Retina (tissue), 1 donor: ENCODE measurements at regions not wholly inside any gene's neighbourhood (a gene's known extent, or its start where the extent isn't known, plus 50 kb on each side); places are given as distances from the start of the nearest gene placed in this dataset.
"Not testable (repeated sequence)": the region's sequence is repeated elsewhere in the genome, so short reads cannot be mapped to it uniquely, and the experiment has no call there.

Source experiments
- DNase-seq: peaks from one replicate; pipeline ENCODE4 v3.0.0-alpha.2; 2016

- DNase-seq, result no peak
These were observed 279.5 kb downstream of the RND3 start for GRCh38 chr2:150207979-150208378.

DNA sequence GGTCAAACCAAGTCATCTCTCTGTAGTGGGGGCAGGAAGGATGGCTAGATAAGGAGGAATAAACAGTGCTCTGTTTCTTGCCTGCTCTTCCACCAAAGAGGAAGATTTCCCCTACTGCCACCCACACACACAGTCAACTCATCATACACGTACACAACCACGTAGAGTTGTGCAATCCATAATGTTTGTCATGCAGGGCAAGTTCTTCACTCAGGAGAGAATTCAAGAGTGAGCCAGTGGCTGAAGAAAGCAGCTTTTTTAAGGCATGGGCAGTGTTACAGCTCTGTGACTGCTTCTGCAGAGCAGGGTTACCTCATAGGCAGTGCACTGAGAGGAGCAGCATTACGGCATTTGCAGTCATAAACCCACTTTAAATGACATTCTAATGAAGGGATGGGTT, 283.0 kb downstream of the RND3 start:
- DNase-seq, result no peak

GRCh38 chr2:150194816-150195215, 292.7 kb downstream of the RND3 start:
- DNase-seq, result not testable (repeated sequence)

GRCh38 chr2:150192701-150193100, 294.8 kb downstream of the RND3 start:
- no peak for DNase-seq

DNA sequence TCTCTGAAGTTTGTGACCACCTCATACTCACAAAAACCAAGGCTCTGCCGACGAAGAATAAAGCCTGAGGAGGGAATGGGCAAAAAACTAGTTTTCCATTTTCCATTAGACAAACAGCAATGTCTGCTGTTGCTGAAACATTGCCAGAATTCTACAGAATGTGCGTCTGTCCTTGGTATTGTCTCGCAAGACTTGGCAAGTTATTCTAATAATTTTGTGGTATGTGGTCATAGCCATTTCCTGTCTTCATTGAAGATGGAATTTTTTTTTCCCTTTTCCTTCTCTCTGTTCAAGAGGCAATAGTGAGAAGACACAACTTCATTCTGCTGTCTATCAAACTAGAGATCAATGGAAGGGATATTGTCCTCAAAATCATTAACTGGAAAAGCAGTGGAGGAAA, 296.1 kb downstream of the RND3 start:
- no peak for DNase-seq

GRCh38 chr2:150190546-150190945, 296.9 kb downstream of the RND3 start:
- DNase-seq, result no peak

DNA sequence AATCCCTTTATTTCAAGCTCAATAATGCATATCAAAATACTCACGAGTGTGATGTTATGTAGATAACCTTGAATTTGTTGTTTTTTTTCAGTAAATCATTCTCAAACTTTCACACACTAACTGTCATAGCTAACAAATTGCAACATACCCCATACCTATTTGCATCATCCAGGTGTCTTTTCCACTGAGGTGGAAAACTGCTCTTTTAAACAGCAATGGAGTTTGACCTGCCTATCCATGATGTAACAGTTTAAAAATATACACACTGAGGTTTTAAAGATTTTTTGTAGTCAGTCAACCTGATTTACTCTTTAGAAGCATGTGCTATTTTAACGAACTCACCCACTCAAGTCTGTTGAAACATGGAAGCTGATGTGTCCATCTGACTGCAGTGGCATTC, 298.7 kb downstream of the RND3 start:
- DNase-seq, result no peak

DNA sequence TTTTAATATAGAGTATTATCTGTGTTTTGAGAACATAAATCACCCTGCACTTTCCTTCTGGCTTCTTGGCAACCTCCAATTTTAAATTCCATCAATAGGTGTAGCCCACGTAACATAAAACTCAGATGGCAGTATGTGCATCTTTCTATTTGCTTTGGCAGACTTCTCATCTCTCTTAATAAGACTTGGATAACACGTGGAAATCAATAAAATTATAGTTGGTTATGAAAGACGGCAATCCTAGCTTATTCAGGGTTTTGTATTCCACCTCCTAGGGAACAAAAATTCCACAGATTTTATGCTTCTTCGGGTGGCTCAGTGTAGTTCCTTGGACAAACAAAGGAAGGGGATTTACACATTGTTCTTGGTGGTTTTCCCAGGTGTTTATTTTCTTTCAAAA, 299.3 kb downstream of the RND3 start:
- no peak for DNase-seq

- DNase-seq, result no peak
These were observed 304.8 kb downstream of the RND3 start for GRCh38 chr2:150182566-150183235.

- no peak for DNase-seq
These were observed 308.9 kb downstream of the RND3 start for GRCh38 chr2:150178591-150178990.

GRCh38 chr2:150174971-150175421, 312.5 kb downstream of the RND3 start:
- DNase-seq, result no peak

GRCh38 chr2:150174056-150174805, 313.2 kb downstream of the RND3 start:
- no peak for DNase-seq

- no peak for DNase-seq
These were observed 316.4 kb downstream of the RND3 start for GRCh38 chr2:150171065-150171548.

DNA sequence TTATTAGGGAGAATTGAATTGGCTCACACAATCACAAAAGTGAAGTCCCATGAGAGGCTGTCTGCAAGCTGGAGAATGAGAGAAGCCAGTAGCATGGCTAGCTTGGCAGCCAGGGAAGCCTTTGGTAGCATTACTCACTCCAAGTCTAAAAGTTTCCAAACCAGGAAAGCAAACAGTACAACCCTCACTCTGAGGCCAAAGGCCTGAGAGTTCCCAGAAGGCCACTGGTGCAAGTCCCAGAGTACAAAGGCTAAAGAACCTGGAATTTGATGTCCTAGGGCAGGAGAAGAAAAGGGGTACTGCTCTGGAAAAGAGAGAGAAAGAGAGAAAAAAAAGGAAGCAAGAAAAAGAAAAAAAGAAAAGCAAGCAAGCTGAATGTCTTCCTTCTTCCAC, 318.2 kb downstream of the RND3 start:
- no peak for DNase-seq

GRCh38 chr2:150168595-150169236, 318.8 kb downstream of the RND3 start:
- no peak for DNase-seq

DNA sequence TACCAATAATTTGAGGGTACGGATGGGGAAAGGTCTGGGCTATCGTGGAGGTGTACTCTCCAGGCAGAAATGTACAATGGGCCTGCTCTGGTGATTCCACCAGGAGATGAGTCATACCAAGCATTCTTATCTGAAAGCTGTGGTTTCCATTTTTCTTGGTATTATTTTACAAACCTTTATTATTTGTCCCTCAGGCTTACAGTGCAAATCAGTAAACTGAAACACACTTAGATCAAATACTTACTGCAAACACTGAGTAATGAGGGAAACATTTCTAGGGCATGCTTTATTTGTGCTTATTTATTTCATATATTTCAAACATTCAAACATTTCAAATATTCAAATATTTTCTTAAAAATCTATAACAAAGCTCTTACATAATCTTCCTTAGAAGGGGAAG, 319.8 kb downstream of the RND3 start:
- no peak for DNase-seq

DNA sequence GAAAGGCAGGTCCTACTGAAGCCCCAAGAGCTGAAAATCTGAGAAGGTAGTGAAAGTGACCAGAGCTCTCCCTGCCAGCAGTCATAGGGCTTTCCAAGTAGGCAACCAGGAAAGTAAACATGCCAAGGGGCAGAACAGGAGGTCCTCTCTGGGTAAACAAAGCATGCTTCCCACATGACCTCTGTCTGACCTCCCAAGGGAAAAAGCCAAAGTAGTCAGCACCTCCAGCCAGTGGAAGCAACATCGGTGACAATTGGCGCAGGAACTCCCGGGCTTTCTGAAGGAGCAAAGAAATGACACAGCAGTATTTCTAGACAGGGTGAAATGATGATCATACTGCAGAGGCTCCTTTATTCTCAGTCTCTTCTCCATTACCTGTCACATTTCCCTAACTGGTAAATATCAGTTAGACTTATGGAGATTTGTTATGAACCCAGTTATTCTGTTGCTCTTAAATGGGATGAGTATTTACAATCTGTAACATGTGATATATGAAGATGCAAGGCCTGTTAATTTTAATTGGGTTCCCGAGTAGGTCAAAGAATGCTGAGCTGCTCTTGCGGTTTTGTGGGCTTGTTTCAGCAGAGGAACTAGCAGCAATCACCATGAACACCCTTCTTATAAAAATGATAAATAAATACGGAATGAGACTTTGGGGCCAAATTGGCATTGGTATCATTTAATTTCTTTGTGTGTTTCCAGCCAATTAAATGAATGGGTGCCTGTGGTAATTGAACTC, 321.0 kb downstream of the RND3 start:
- no peak for DNase-seq

DNA sequence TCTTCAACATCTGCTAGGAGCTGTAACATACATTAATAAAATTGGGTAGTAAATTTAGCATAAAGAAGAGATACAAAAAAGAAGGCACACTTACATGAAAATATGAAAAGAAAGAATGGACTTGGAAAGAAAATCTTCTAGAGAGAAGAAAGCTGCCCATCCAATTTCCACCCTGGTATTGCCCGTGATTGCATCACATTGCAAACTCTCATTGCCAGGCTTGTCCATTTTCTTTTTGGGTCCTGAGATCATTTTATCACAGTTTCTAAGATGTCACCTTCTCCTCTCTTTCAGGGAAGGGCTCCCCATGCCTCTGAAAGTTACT, 321.5 kb downstream of the RND3 start:
- no peak for DNase-seq

DNA sequence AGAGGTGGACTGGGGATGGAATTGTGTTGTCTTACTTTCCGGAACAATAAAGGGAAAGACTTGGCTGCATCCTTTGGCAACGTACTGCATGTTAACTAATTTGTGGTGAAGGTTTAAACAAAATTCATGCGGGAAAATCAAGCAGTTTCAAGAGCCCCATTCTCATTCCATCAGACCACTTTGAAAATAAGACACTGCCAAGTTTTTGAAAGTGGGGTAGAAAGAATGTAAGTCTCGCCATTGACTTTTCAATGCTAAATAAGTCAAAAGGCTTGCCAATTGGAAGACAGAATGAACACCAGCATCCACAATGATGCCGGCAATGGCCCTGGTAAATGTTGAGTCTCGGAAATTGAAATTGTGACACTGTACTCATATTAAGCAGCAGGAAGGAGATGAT, 322.0 kb downstream of the RND3 start:
- DNase-seq, result no peak

- no peak for DNase-seq
These were observed 325.1 kb downstream of the RND3 start for GRCh38 chr2:150162241-150162942.

DNA sequence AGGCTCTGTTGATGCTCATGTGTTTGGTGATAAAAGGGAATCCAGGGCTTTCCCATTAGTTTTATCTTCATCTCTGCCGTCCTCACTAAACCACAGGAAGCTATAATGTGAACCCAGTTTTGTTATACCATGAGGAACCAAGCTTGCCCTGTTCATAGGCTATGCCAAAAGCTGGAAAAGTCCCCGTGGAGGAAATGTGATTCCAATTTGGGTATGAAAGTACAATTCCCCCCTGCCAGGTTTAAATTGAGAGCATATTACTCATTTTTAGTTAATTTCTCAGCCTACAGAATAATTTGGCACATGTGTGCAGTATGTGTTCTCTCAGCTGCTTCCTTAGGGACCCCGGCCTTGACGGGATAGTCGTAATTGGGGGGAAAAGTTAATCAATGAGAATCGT, 327.4 kb downstream of the RND3 start:
- DNase-seq, result no peak

GRCh38 chr2:150159300-150159699, 328.2 kb downstream of the RND3 start:
- DNase-seq, result no peak

GRCh38 chr2:150156876-150157275, 330.6 kb downstream of the RND3 start:
- no peak for DNase-seq
